ENCODE measurements at regions not wholly inside any gene's neighbourhood (a gene's known extent, or its start where the extent isn't known, plus 50 kb on each side); places are given as distances from the start of the nearest gene placed in this dataset.
"Not testable (repeated sequence)": the region's sequence is repeated elsewhere in the genome, so short reads cannot be mapped to it uniquely, and the experiment has no call there.

- POLR2A ChIA-PET (ENCODE audit: unreplicated experiment), result not testable (repeated sequence)
Observed at GRCh38 chr14:106401316-106401715, 874.9 kb downstream of the TMEM121 start.

GRCh38 chr14:106410229-106410628 lies 883.8 kb downstream of the TMEM121 start:
- H4K20me1 ChIP-seq (ENCODE audit: low read length), result not testable (repeated sequence)

More at GRCh38 chr14:106401316-106401715, 874.9 kb downstream of the TMEM121 start:
- H3K9me3 ChIP-seq (ENCODE audit: low read length); DNase-seq; H3K4me3 ChIP-seq (ENCODE audit: low read length); intact Hi-C loops (cut with micrococcal nuclease); H3K9ac ChIP-seq (ENCODE audit: low read length); ATAC-seq; H3K4me2 ChIP-seq (ENCODE audit: low read length); H3F3A ChIP-seq (ENCODE audit: low read length, unreplicated experiment); H3K79me2 ChIP-seq (ENCODE audit: low read length); BruUV-seq (replicated peaks); CTCF ChIA-PET; H4K20me1 ChIP-seq (ENCODE audit: low read length); H2AFZ ChIP-seq (ENCODE audit: low read length); H3K36me3 ChIP-seq (ENCODE audit: low read depth, low read length); H3K4me1 ChIP-seq (ENCODE audit: insufficient read depth, low read length); H3K9me2 ChIP-seq (replicated peaks; ENCODE audit: low read length); H3K27ac ChIP-seq (ENCODE audit: low read length); H3K27me3 ChIP-seq (ENCODE audit: low read length): not testable (repeated sequence)

GRCh38 chr14:106414464-106414863 lies 888.1 kb downstream of the TMEM121 start:
- H3K9me2 ChIP-seq (replicated peaks; ENCODE audit: low read length), result no peaks in the 10 kb centered on the region
- intact Hi-C loops (cut with micrococcal nuclease), result no loop called here

More at GRCh38 chr14:106410229-106410628, 883.8 kb downstream of the TMEM121 start:
- H3K36me3 ChIP-seq (ENCODE audit: low read depth, low read length); H3K4me1 ChIP-seq (ENCODE audit: insufficient read depth, low read length); POLR2A ChIA-PET (ENCODE audit: unreplicated experiment); H3F3A ChIP-seq (ENCODE audit: low read length, unreplicated experiment); H3K9me3 ChIP-seq (ENCODE audit: low read length); H3K4me2 ChIP-seq (ENCODE audit: low read length); H3K9ac ChIP-seq (ENCODE audit: low read length); H2AFZ ChIP-seq (ENCODE audit: low read length); BruUV-seq (replicated peaks); H3K79me2 ChIP-seq (ENCODE audit: low read length); CTCF ChIA-PET; H3K4me3 ChIP-seq (ENCODE audit: low read length); intact Hi-C loops (cut with micrococcal nuclease); ATAC-seq; H3K27me3 ChIP-seq (ENCODE audit: low read length); DNase-seq; H3K9me2 ChIP-seq (replicated peaks; ENCODE audit: low read length); H3K27ac ChIP-seq (ENCODE audit: low read length): not testable (repeated sequence)

More at GRCh38 chr14:106414464-106414863, 888.1 kb downstream of the TMEM121 start:
- H3K9me3 ChIP-seq (ENCODE audit: low read length), result peaks cover 5% of the 10 kb centered on the region; the same call in 1 of the 2 replicates
- no peaks in the 10 kb centered on the region for H3F3A ChIP-seq (ENCODE audit: low read length, unreplicated experiment)
- TF ChIP-seq EZH2phosphoT487 (IDR thresholded peaks at IDR 0.05; ENCODE audit: borderline replicate concordance, low read length), result no peak
- TF ChIP-seq CTCF (conservative IDR thresholded peaks at IDR 0.05; ENCODE audit: low read depth, low read length), result no peak
- no peak for TF ChIP-seq EZH2 (IDR thresholded peaks at IDR 0.05; ENCODE audit: low read length, unreplicated experiment)
- DNase-seq (no peak), ATAC-seq (no peak)
- H3K27ac ChIP-seq (ENCODE audit: low read length), result no peak overlapping the region
- no peaks in the 10 kb centered on the region for H3K79me2 ChIP-seq (ENCODE audit: low read length)
- no peak overlapping the region for H3K4me2 ChIP-seq (ENCODE audit: low read length)
- no peak overlapping the region for H3K4me3 ChIP-seq (ENCODE audit: low read length)
- H3K27me3 ChIP-seq (ENCODE audit: low read length), result no peaks in the 10 kb centered on the region
- no peaks in the 10 kb centered on the region for H4K20me1 ChIP-seq (ENCODE audit: low read length)
- ChIA-PET CTCF (no interaction called here), POLR2A (ENCODE audit: unreplicated experiment) (no interaction called here)
- peaks cover 5% of the 10 kb centered on the region; the same call in 1 of the 2 replicates for H3K36me3 ChIP-seq (ENCODE audit: low read depth, low read length)
- H3K4me1 ChIP-seq (ENCODE audit: insufficient read depth, low read length), result no peaks in the 10 kb centered on the region
- H2AFZ ChIP-seq (ENCODE audit: low read length), result no peak overlapping the region
- BruUV-seq (replicated peaks), result no TSS peak
- H3K9ac ChIP-seq (ENCODE audit: low read length), result no peak overlapping the region
